H1 (cell line): ENCODE measurements at regions not wholly inside any gene's neighbourhood (a gene's known extent, or its start where the extent isn't known, plus 50 kb on each side); places are given as distances from the start of the nearest gene placed in this dataset.

ENCODE experiments used
- BCL11A ChIP-seq, 2 experiments: IDR thresholded peaks; one replicate each; pipeline ENCODE4 v1.6.1; 2011; ENCODE audit warnings: low read depth in 2 of 2, low read length in 2 of 2, mild to moderate bottlenecking in 2 of 2
- EZH2 ChIP-seq: fragments of 200-600 bp; sonication (generic); IDR thresholded peaks from 2 replicates; pipeline ENCODE4 v1.7.1; 2012; ENCODE audit warnings: low read depth, mild to moderate bottlenecking, moderate library complexity, low read length, inconsistent platforms; ENCODE audit not compliant: severe bottlenecking
- GABPA ChIP-seq: IDR thresholded peaks from 2 replicates; pipeline ENCODE4 v1.6.1; 2011; ENCODE audit warnings: mild to moderate bottlenecking, low read length, moderate library complexity, borderline replicate concordance; ENCODE audit not compliant: insufficient read depth
- HDAC6 ChIP-seq: IDR thresholded peaks from one replicate; pipeline ENCODE4 v1.7.1; 2012; ENCODE audit warnings: low read depth, mild to moderate bottlenecking, inconsistent platforms, low read length, moderate library complexity
- NRF1 ChIP-seq: IDR thresholded peaks from 2 replicates; pipeline ENCODE4 v1.6.1; 2011; ENCODE audit warnings: mild to moderate bottlenecking, low read depth, low read length, improper control_type of control experiment
- SIRT6 ChIP-seq: IDR thresholded peaks from one replicate; pipeline ENCODE4 v1.7.1; 2012; ENCODE audit warnings: low read length, inconsistent platforms
- SRF ChIP-seq: IDR thresholded peaks from 2 replicates; pipeline ENCODE4 v1.6.1; 2011; ENCODE audit warnings: mild to moderate bottlenecking, low read depth, low read length, moderate library complexity
- TF ChIP-seq, protein P1 (sequence below): fragments of 300-600 bp; sonication (generic); IDR thresholded peaks from 2 replicates; pipeline ENCODE4 v1.7.1; 2012; ENCODE audit warnings: low read length, moderate library complexity, mild to moderate bottlenecking, inconsistent platforms; ENCODE audit not compliant: insufficient replicate concordance
- TF ChIP-seq, protein P2 (sequence below): IDR thresholded peaks from 2 replicates; pipeline ENCODE4 v1.6.1; 2012; ENCODE audit warnings: low read length, inconsistent platforms
- TF ChIP-seq, protein P3 (sequence below): IDR thresholded peaks from 2 replicates; pipeline ENCODE4 v1.6.1; 2011; ENCODE audit warnings: low read depth, mild to moderate bottlenecking, low read length; ENCODE audit not compliant: insufficient read depth

DNA sequence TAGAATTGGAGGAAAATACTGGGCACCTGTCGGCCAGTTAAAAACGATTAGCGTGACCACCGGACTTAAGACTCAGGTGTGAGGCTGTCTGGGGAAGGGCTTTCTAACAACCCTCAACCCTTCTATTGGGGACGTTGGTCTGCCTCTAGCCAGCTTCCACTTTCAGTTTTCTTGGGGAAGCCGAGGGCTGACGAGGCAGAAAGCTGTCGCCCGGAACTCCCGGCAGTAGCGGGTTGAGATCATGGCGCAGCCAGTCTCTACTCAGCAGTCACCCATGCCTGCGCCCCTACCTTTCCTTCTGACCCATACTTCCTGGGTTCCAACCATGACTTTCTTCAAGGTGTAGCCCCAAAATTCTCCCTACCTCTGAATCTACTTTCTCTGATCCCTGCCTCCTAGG is 1424.1 kb downstream of the SLITRK1 start (continued):
- TF ChIP-seq, protein P1, sequence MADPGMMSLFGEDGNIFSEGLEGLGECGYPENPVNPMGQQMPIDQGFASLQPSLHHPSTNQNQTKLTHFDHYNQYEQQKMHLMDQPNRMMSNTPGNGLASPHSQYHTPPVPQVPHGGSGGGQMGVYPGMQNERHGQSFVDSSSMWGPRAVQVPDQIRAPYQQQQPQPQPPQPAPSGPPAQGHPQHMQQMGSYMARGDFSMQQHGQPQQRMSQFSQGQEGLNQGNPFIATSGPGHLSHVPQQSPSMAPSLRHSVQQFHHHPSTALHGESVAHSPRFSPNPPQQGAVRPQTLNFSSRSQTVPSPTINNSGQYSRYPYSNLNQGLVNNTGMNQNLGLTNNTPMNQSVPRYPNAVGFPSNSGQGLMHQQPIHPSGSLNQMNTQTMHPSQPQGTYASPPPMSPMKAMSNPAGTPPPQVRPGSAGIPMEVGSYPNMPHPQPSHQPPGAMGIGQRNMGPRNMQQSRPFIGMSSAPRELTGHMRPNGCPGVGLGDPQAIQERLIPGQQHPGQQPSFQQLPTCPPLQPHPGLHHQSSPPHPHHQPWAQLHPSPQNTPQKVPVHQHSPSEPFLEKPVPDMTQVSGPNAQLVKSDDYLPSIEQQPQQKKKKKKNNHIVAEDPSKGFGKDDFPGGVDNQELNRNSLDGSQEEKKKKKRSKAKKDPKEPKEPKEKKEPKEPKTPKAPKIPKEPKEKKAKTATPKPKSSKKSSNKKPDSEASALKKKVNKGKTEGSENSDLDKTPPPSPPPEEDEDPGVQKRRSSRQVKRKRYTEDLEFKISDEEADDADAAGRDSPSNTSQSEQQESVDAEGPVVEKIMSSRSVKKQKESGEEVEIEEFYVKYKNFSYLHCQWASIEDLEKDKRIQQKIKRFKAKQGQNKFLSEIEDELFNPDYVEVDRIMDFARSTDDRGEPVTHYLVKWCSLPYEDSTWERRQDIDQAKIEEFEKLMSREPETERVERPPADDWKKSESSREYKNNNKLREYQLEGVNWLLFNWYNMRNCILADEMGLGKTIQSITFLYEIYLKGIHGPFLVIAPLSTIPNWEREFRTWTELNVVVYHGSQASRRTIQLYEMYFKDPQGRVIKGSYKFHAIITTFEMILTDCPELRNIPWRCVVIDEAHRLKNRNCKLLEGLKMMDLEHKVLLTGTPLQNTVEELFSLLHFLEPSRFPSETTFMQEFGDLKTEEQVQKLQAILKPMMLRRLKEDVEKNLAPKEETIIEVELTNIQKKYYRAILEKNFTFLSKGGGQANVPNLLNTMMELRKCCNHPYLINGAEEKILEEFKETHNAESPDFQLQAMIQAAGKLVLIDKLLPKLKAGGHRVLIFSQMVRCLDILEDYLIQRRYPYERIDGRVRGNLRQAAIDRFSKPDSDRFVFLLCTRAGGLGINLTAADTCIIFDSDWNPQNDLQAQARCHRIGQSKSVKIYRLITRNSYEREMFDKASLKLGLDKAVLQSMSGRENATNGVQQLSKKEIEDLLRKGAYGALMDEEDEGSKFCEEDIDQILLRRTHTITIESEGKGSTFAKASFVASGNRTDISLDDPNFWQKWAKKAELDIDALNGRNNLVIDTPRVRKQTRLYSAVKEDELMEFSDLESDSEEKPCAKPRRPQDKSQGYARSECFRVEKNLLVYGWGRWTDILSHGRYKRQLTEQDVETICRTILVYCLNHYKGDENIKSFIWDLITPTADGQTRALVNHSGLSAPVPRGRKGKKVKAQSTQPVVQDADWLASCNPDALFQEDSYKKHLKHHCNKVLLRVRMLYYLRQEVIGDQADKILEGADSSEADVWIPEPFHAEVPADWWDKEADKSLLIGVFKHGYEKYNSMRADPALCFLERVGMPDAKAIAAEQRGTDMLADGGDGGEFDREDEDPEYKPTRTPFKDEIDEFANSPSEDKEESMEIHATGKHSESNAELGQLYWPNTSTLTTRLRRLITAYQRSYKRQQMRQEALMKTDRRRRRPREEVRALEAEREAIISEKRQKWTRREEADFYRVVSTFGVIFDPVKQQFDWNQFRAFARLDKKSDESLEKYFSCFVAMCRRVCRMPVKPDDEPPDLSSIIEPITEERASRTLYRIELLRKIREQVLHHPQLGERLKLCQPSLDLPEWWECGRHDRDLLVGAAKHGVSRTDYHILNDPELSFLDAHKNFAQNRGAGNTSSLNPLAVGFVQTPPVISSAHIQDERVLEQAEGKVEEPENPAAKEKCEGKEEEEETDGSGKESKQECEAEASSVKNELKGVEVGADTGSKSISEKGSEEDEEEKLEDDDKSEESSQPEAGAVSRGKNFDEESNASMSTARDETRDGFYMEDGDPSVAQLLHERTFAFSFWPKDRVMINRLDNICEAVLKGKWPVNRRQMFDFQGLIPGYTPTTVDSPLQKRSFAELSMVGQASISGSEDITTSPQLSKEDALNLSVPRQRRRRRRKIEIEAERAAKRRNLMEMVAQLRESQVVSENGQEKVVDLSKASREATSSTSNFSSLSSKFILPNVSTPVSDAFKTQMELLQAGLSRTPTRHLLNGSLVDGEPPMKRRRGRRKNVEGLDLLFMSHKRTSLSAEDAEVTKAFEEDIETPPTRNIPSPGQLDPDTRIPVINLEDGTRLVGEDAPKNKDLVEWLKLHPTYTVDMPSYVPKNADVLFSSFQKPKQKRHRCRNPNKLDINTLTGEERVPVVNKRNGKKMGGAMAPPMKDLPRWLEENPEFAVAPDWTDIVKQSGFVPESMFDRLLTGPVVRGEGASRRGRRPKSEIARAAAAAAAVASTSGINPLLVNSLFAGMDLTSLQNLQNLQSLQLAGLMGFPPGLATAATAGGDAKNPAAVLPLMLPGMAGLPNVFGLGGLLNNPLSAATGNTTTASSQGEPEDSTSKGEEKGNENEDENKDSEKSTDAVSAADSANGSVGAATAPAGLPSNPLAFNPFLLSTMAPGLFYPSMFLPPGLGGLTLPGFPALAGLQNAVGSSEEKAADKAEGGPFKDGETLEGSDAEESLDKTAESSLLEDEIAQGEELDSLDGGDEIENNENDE, result no peak
- no peak for TF ChIP-seq BCL11A (IDR thresholded peaks at IDR 0.05; ENCODE audit: low read depth in 2 of 2, low read length in 2 of 2)
- no peak for TF ChIP-seq HDAC6
- no peak for TF ChIP-seq GABPA
- no peak for TF ChIP-seq SIRT6
- TF ChIP-seq, protein P2, sequence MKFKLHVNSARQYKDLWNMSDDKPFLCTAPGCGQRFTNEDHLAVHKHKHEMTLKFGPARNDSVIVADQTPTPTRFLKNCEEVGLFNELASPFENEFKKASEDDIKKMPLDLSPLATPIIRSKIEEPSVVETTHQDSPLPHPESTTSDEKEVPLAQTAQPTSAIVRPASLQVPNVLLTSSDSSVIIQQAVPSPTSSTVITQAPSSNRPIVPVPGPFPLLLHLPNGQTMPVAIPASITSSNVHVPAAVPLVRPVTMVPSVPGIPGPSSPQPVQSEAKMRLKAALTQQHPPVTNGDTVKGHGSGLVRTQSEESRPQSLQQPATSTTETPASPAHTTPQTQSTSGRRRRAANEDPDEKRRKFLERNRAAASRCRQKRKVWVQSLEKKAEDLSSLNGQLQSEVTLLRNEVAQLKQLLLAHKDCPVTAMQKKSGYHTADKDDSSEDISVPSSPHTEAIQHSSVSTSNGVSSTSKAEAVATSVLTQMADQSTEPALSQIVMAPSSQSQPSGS, result no peak
- TF ChIP-seq EZH2, result no peak
- TF ChIP-seq, protein P3, sequence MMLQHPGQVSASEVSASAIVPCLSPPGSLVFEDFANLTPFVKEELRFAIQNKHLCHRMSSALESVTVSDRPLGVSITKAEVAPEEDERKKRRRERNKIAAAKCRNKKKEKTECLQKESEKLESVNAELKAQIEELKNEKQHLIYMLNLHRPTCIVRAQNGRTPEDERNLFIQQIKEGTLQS, result no peak
- TF ChIP-seq NRF1, result no peak
- no peak for TF ChIP-seq SRF
